ENCODE measurements at regions not wholly inside any gene's neighbourhood (a gene's known extent, or its start where the extent isn't known, plus 50 kb on each side); places are given as distances from the start of the nearest gene placed in this dataset.

DNA sequence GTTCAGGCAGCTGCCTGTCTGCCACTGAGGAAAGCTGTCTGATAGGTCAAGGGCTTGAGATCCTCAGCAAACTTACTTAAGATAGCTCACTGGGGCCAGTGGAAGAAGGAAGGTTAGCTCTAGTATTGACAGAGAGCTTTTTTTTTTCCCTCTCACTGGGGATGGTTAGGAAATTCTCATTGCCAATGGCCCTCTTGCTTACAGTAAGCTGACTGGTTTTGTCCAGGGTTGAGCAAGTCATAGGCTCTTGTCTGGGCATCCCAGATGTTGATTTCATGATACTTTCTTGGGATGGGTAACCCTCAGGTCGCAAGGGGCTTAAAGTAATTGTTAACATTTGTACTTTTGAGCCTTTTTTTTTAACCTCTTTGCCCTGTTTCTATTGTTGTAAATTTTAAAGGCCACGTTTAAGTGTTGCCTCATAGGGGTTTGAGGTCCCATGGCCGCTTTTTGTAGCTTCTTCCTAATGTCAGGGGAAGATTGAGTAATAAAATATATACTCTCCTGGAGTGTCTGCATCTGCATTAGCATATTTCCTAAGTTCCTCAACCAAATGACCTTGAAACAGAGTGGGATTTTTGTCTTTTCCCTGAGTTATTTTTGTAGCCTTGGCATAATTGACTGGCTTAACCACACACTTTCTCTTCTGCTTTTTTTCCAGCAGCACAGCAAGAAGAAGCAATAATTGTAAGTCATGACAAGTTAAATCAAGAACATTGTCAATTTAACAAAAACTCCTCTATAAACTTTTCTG lies 716.0 kb downstream of the LRFN5 start:
- TF ChIP-seq CTCF (conservative IDR thresholded peaks at IDR 0.05; ENCODE audit: low read depth, low read length) = no peak
- TF ChIP-seq MXI1 (IDR thresholded peaks at IDR 0.05; ENCODE audit: borderline replicate concordance, low read depth, low read length) = no peak
- TF ChIP-seq POLR2A (IDR thresholded peaks at IDR 0.05; ENCODE audit: low read depth, low read length) = no peak
